DMS153 treated with DMSO at 0.1 percent for 48 hours (cell line): ENCODE measurements at regions not wholly inside any gene's neighbourhood (a gene's known extent, or its start where the extent isn't known, plus 50 kb on each side); places are given as distances from the start of the nearest gene placed in this dataset.
"Not testable (repeated sequence)": the region's sequence is repeated elsewhere in the genome, so short reads cannot be mapped to it uniquely, and the experiment has no call there.

ENCODE experiments used
- DNase-seq: peaks from one replicate; lab custom pipeline; 2025; ENCODE audit not compliant: unreplicated experiment; lab: John Stamatoyannopoulos, UW

DNA sequence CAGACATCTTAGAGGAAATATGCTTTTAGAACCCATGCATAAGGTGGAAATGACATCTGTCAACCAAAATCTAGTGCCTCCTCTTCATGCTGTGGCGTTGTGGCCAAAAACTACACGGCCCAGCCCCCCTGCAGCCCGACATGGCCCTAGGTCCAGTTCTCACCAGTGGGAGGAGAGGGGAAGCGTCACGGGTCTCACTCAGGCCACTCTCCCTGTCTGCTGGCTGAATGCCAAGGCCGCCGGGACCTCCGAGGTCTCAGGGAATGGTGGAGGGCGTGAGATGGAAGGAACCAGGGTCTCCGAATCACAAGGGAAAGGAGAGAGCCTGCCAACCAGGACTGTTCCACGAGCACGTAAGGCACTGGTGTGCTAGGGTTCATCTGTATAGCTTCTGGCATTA, 361.0 kb downstream of the ANAPC1 start:
- DNase-seq, result no peak

DNA sequence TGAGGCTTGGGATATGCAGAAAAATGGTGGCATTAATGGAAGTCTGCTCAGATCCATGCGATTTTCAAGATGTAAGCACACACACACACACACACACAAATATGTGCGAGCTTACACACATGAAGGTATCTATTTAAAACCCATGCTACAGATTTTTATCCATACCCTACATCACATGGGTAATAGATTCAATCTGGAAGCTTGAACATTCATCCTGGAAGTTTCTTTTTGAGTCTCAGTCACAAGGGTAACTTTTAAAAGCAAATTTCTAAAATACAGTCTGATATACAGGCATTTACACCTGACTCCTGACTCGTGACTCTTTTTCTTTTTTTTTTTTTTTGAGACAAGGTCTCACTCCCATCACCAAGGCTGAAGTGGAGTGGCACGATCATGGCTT, 359.0 kb downstream of the ANAPC1 start:
- DNase-seq, result not testable (repeated sequence)

DNA sequence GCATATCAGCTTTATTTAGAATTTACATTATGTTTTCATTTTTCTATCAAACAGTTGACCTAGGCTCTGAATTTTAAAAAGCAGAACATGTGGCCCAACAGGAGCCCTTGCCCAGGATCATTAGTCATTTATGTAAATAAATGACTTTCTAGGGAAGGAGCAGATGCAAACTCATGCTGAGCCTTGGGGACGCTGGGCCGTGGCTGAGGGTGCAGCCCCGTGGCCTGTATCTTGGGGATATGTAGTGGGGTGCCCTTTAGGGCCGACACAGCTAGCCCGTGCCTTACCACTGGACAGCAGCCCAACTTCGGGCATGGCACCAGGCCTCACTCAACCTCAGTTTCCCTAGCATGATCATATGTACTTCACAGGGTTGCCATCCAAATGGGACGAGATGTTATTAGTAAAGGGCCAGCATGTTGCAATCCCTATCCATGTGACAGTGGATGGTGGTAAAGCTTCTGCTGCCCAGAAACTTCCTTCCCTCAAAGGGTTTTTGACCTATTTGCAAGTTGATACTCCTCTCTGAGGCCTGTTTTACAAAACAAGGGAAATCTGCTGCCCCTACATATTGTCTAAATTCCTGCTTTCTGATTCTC, 357.9 kb downstream of the ANAPC1 start:
- DNase-seq, result not testable (repeated sequence)

GRCh38 chr2:111527707-111528400, 356.1 kb downstream of the ANAPC1 start:
- not testable (repeated sequence) for DNase-seq

GRCh38 chr2:111529022-111529421, 355.0 kb downstream of the ANAPC1 start:
- not testable (repeated sequence) for DNase-seq

DNA sequence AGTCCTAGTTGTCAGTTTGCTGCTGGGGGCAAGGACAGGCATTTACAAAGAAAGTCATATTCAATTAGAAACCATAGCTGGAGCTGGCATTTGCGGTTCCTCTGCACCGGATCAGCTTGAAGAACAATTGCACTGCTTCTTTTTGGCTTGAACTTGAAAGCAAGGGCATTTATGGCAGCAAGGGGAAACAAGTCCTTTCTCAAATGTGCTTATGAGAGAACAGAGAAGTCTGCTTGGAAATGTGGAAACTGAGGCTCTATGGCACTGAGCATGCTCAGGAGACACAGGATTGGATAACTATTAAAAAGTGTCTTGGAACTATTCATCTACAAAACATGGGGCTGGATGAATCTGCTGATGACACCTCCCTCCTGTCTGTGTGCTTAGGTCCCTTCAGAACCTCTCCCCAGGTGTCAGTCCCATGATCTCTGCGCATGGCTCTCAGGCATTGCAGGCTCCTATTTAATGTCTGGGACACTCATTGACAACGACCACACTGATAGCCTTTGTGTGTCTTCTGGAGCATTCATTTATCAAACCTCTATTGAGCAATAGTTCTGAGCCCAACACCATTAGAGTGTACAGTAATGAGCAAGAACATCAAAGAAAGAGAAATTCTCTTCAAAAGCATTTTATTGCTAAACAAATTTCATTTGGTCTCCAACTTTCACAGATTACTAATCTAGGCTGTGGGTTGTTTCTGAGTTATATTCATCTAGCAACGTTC, 353.6 kb downstream of the ANAPC1 start:
- not testable (repeated sequence) for DNase-seq

- not testable (repeated sequence) for DNase-seq
Measured at GRCh38 chr2:111532682-111533556, 351.1 kb downstream of the ANAPC1 start.

- DNase-seq, result not testable (repeated sequence)
Measured at GRCh38 chr2:111533557-111534247, 350.3 kb downstream of the ANAPC1 start.

DNA sequence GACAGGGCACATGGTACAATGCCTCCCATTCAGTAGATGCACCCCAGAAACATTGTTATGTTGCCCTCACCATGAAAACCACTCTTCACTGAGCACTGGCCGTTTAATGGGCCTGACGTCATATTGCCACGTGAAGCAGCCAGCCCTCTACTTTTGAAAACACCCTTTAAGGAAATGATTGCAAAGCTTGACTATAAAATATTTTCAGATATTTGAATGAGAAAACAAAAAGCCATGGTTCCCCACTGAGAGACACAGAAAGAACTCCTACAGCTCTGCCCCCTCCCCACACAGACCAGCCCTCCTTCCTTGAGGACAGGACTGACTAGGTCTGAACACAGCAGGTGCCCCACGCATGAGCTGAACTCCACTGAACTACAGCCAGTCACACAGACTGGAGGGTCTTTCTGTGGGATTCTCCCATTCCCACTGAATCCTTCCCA, 349.1 kb downstream of the ANAPC1 start:
- DNase-seq, result no peak

DNA sequence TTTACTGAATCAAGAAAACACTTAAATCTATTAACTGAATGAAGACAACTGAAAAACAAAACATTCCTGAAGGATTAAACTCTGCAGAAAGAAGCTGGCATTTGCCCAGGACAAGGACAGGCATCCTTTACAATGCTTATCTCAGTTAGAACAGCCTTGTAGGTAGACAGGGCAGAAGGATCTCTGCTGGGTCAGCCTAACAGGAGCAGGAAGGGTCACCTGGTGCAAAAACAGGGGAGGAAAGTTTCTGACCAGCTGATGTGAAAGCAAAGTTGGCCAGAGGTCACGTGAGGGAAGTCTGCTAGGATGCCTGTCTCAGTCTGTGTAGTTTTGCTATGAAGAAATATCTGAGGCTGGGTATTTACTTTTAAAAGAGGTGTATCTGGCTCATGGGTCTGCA, 348.6 kb downstream of the ANAPC1 start:
- DNase-seq, result no peak

- no peak for DNase-seq
Measured at GRCh38 chr2:111537078-111537655, 346.8 kb downstream of the ANAPC1 start.

- DNase-seq, result not testable (repeated sequence)
Measured at GRCh38 chr2:111539991-111540390, 344.0 kb downstream of the ANAPC1 start.

DNA sequence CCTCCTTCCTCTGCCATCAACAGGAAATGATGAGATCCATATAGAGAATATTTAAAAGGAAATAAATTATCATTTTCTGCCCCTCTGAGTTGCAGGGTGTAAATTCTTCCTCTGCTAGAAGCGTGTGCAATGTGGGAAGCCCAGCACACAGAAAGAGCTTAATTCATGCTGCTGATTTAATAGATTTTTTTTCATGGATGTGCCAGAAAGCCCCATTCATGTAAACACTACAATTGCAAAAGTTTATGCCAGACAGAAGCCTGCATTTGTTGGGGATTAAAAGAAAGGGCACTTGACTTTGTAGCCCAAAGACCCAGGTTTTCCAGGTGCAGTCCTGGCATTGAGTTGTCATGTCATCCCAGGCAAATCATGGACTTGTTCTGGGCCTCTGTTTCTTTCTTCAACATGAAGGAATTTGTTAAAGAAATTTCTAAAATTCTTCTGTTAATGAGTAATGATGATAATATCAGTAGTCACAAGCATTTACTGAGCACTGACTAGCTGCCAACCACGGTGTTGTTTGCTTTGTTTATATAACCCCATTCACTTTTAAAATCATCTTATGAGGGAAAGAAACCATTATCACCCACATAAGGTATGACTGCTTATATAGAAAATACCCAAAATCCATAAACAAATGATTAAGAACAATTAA, 341.7 kb downstream of the ANAPC1 start:
- DNase-seq, result not testable (repeated sequence)

GRCh38 chr2:111544006-111544405, 340.0 kb downstream of the ANAPC1 start:
- DNase-seq, result not testable (repeated sequence)

GRCh38 chr2:111545723-111546431, 338.1 kb downstream of the ANAPC1 start:
- DNase-seq, result not testable (repeated sequence)

GRCh38 chr2:111546578-111546977, 337.4 kb downstream of the ANAPC1 start:
- not testable (repeated sequence) for DNase-seq

DNA sequence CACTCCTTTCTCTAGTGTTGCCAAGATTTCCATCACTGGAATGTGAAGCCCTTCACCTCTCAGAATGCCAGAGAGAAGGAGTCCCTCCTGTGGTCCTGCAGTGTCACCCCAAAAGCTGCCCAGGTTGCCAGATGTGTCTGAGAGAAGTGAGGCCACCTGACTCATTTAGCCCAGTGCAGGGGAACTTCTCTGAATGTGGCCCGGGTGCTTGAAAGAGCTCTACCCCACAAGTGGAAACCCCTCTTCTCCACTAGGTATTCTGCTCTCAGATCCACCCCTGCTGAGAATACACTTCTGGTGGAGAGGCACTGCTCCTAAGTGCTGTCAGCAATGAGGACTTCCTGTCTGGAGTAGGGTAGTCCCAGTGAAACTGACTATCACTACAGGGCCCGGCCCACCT, 334.8 kb downstream of the ANAPC1 start:
- not testable (repeated sequence) for DNase-seq

DNA sequence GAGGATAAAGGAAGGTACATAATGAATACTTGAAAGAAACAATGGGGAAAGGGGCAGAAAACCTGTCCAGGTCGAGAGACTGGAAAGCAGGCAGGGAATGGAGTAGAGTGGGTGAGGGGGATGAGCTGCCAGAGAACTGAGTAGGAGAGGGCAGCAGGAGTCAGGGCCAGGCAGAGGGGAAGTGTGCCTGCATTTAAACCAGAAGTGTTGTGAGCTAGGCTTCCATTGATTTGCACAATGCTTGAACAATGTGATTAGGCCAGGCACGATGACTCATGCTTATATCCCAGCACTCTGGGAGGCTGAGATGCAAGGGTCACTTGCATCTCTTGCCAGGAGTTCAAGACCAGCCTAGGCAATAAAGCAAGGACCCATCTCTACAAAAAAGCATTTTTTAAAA, 332.6 kb downstream of the ANAPC1 start:
- DNase-seq, result not testable (repeated sequence)

- DNase-seq, result not testable (repeated sequence)
Measured at GRCh38 chr2:111552625-111553024, 331.4 kb downstream of the ANAPC1 start.
